Upper lobe of left lung (tissue), 6 donors: ENCODE measurements at regions not wholly inside any gene's neighbourhood (a gene's known extent, or its start where the extent isn't known, plus 50 kb on each side); places are given as distances from the start of the nearest gene placed in this dataset.

ENCODE experiments used
- ATAC-seq, 2 donors: fragments of 200-7000 bp; cut with Tn5 transposase; one replicate each; pipeline ENCODE4 v1.9.1; 2022; ENCODE audit warnings: mild to moderate bottlenecking in 2 of 2, moderate library complexity in 2 of 2; ENCODE audit not compliant: low FRiP score in 2 of 2
- DNase-seq, 2 donors: peaks; one replicate each; pipeline ENCODE4 v3.0.0-alpha.2; 2019 to 2020
- H3K27ac ChIP-seq, 4 donors: fragments of 200-600 bp; sonication (generic); one replicate each; pipeline ENCODE4 v1.5.1; 2016 to 2019
- H3K27me3 ChIP-seq, 4 donors: fragments of 200-600 bp; sonication (generic); one replicate each; pipeline ENCODE4 v1.5.1; 2017 to 2019
- H3K36me3 ChIP-seq, 4 donors: fragments of 200-600 bp; sonication (generic); one replicate each; pipeline ENCODE4 v1.5.1; 2016 to 2019
- H3K4me1 ChIP-seq, 4 donors: fragments of 200-600 bp; sonication (generic); one replicate each; pipeline ENCODE4 v1.5.1; 2018 to 2019
- H3K4me3 ChIP-seq, 4 donors: fragments of 200-600 bp; sonication (generic); one replicate each; pipeline ENCODE4 v1.5.1; 2017 to 2019; ENCODE audit warnings: mild to moderate bottlenecking in 2 of 4, moderate library complexity in 1 of 4
- H3K9me3 ChIP-seq, 4 donors: fragments of 200-600 bp; sonication (generic); one replicate each; pipeline ENCODE4 v1.5.1; 2018 to 2019
- EP300 ChIP-seq, 4 donors: sonication (generic); formaldehyde crosslinking; IDR thresholded peaks; one replicate each; pipeline ENCODE4 v1.5.1; 2017; ENCODE audit warnings: antibody characterized with exemption in 4 of 4, control low read depth in 2 of 4
- POLR2A ChIP-seq, 4 donors: fragments of 450-650 bp; IDR thresholded peaks; one replicate each; pipeline ENCODE4 v1.5.1; 2016 to 2017; ENCODE audit warnings: antibody characterized with exemption in 4 of 4, mild to moderate bottlenecking in 2 of 4
- POLR2AphosphoS5 ChIP-seq, 2 donors: sonication (generic); formaldehyde crosslinking; IDR thresholded peaks; one replicate each; pipeline ENCODE4 v1.5.1; 2017; ENCODE audit warnings: antibody characterized with exemption in 2 of 2
- WGBS, 2 donors: methylation state at CpG; one replicate each; pipeline ENCODE4 v1.1.5; 2017 to 2018; 5-methylcytosine and 5-hydroxymethylcytosine counted together
- TF ChIP-seq, protein P1 (sequence below), 6 experiments: fragments of 450-650 bp in 4 of 6; fragments of 200-600 bp in 2 of 6; sonication (generic) in 2 of 6; IDR thresholded peaks; one replicate each; pipeline ENCODE4 v1.5.1; 2016 to 2019; ENCODE audit warnings: antibody characterized with exemption in 6 of 6
- donor health status: DM: no; HTN: no; CAD: no; lungs with moderate emphysema.
- donor health status: DM: no; HTN: yes; CAD: no; lungs with severe emphysema.

DNA sequence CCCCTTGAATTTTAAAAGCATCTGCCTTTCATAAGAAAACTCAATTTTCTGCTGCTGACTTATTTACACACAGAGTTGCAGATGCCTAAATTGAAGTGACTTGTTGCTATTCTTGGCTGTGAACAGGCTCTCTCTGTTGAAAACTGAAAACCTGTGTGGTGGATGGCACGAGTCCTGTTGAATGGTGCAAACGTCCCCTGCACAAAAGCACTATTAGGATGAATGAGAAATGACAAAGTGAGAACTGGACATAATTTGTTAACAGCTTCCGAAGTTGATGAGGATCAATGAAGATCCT, 201.7 kb upstream of the PREP start:
- no peaks in the 10 kb centered on the region for H3K9me3 ChIP-seq
- peaks cover 0 to 29% (median 26%) of the 10 kb centered on the region in 4 donors for H3K4me1 ChIP-seq
- H3K4me3 ChIP-seq: no peak overlapping the region
- H3K36me3 ChIP-seq: no peaks in the 10 kb centered on the region
- WGBS, 2 donors: 78 to 80% methylated on average over 3 of the region's 3 CpGs
- H3K27ac ChIP-seq: no peak overlapping the region
- no peaks in the 10 kb centered on the region for H3K27me3 ChIP-seq
- DNase-seq: no peak
- no peak for TF ChIP-seq POLR2AphosphoS5 (IDR thresholded peaks at IDR 0.05)
- no peak for ATAC-seq

DNA sequence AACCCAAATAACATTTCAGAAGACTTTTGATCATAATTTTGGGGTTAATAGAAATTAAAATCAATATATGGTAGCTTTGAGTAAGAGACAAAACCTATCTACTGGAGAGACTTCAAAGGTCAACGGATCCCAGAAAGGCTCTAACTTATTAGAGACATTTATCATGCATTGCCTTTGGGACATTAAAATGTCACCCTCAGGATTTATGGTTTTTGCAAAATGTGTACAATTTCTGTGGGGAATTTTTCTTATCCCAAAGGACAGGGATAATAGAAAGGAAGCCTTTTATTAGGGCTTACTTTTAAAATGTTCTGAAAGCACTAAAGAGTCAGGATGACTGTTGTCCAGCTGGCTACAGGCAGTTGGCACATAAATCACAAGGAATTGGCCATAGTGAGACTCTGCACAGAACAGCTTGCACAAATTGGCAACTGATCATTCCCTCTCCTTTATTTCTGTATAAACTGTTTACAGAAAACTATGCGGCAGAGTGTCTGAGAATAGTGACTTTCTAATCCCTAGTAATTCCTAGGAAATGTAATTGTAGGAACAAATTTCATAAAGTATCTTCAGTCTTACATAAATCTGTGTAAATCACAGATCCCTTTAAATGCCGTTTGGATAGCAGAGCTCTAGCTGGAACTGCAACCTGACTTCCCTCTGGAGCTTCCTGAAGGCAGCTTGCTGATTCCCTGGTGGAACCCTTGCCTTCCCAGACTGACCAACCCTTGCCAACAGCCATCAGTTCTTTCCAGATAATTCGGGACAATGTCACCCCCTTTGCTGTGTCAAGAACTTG, 201.1 kb upstream of the PREP start:
- Histone ChIP-seq H3K36me3 (no peaks in the 10 kb centered on the region), H3K27me3 (no peaks in the 10 kb centered on the region), H3K9me3 (no peaks in the 10 kb centered on the region), H3K27ac (no peak overlapping the region), H3K4me3 (no peak overlapping the region), H3K4me1 (peaks cover 0 to 32% (median 27%) of the 10 kb centered on the region in 4 donors)
- TF ChIP-seq POLR2AphosphoS5 (IDR thresholded peaks at IDR 0.05) (peak in 1 of 2 donors; percentile 6), EP300 (IDR thresholded peaks at IDR 0.05) (no peak), POLR2A (IDR thresholded peaks at IDR 0.05) (no peak)
- TF ChIP-seq, protein P1, sequence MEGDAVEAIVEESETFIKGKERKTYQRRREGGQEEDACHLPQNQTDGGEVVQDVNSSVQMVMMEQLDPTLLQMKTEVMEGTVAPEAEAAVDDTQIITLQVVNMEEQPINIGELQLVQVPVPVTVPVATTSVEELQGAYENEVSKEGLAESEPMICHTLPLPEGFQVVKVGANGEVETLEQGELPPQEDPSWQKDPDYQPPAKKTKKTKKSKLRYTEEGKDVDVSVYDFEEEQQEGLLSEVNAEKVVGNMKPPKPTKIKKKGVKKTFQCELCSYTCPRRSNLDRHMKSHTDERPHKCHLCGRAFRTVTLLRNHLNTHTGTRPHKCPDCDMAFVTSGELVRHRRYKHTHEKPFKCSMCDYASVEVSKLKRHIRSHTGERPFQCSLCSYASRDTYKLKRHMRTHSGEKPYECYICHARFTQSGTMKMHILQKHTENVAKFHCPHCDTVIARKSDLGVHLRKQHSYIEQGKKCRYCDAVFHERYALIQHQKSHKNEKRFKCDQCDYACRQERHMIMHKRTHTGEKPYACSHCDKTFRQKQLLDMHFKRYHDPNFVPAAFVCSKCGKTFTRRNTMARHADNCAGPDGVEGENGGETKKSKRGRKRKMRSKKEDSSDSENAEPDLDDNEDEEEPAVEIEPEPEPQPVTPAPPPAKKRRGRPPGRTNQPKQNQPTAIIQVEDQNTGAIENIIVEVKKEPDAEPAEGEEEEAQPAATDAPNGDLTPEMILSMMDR (IDR thresholded peaks at IDR 0.05): no peak
- ATAC-seq (peak in 1 of 2 donors; percentile 41), DNase-seq (no peak)
- WGBS, 2 donors: 57 to 60% methylated on average over 4 of the region's 4 CpGs

DNA sequence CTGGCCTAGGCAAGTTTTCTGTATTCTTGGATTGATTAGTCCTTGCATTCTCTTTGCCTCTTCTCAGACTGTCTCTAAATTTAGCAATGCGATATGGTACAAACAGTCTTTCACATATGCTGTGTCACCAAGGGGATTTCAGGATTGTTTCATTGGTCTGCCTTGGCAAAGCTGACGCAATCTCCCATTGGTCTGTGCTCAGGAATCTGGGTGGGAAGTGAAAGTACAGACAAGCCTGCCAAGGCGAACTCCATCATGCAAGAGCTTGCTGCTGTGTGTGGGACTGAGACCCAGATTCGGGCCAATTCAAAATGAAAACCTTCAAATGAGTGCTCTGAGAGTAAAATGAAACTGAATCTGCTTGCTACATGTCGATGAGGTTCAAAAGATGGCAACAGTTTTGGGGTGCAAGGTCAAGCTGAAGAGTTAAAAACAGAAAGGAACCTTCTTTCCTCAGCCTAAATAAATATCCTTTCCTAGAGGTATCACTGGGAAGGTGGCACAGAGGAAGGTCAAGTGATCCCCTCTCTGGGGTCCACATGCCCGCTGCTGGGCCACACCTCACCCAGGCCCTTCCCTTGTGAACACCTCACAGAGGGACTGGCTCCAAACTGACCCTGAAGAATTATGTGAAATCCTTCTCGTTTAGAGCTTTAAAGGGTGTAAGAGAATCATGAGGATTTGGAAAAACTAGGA, 198.8 kb upstream of the PREP start:
- ATAC-seq (peak; percentile 59 to 95), DNase-seq (peak in 1 of 2 donors; percentile 75)
- TF ChIP-seq, protein P1 (IDR thresholded peaks at IDR 0.05): no peak
- TF ChIP-seq EP300 (IDR thresholded peaks at IDR 0.05) (peak in 2 of 4 donors; percentile 74 to 78), POLR2AphosphoS5 (IDR thresholded peaks at IDR 0.05) (peak; percentile 78 to 83)
- Histone ChIP-seq H3K4me3 (no peak overlapping the region), H3K36me3 (no peaks in the 10 kb centered on the region), H3K27ac (peak overlapping the region; percentile 54 to 76 (median 68)), H3K4me1 (peaks cover 0 to 29% (median 25%) of the 10 kb centered on the region in 4 donors), H3K27me3 (no peaks in the 10 kb centered on the region), H3K9me3 (no peaks in the 10 kb centered on the region)
- 50 to 53% methylated on average over 7 of the region's 7 CpGs for WGBS, 2 donors

DNA sequence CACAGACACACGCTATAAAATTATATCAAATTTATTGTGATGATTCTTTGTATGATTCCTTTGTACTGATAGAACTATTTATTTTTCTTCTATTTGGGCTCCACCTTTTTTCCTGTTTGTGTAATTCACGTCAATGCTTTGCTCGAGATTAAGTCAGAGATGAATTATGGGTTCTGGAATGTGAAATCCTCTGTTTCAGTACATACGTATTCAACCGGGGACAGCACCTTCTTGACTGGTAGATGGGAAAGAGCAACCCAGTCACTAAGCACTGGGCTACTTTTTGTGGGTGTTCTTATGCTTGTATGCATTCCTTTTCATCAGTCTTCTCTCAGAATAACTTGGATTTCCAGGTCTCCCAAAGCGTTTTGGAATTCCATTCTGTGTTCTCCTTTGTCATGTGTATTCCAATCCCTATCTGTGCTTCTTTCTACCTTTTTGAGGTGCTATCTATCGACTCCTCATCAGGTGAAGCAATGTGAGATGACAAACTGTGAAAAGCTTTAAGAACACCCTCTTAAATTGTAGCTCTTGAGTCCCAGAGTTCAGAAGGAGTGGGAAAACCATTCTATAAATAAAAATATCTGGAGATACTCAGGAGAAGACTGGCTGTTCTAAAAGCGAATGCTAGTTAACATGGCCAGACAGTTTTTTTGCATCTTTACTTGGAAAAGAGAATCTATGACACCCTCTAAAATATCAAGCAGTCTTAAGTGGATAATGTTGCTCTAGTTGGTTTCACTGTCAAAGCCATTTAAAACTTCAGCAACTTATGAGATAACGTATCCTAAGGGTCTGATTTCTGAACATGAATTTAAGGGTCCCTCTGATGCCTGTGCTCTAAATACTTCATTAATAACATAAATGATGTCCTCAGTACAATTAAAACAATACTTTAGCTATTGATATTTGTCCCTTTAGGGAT, 197.7 kb upstream of the PREP start:
- Histone ChIP-seq H3K27ac (peak overlapping the region; percentile 54 to 76 (median 68)), H3K4me3 (no peak overlapping the region), H3K36me3 (no peaks in the 10 kb centered on the region), H3K4me1 (peaks cover 0 to 33% (median 25%) of the 10 kb centered on the region in 4 donors), H3K27me3 (no peaks in the 10 kb centered on the region), H3K9me3 (no peaks in the 10 kb centered on the region)
- WGBS, 2 donors: 71 to 77% methylated on average over 9 of the region's 9 CpGs
- DNase-seq: no peak
- ATAC-seq: no peak
- TF ChIP-seq EP300 (IDR thresholded peaks at IDR 0.05) (peak in 1 of 4 donors; percentile 27), POLR2AphosphoS5 (IDR thresholded peaks at IDR 0.05) (no peak)

DNA sequence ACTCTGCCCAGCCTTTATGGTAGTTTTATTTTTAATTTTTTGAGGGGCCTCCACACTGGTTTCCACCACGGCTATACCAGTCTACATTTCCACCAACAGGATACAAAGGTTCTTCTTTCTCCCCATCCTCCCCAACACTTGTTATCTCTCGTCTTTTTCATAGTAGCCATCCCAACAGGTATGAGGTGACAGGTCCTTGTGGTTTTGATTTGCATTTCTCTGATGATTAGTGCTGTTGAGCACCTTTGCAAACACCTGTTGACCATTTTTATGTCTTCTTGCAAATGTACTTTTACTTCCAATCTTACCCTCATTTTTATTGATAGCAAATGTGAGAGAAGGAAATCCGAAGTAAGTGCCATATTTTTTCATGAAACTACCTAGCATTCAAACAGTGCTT, 195.4 kb upstream of the PREP start:
- H3K36me3 ChIP-seq: no peaks in the 10 kb centered on the region
- no peak for DNase-seq
- no peak for ATAC-seq
- H3K4me1 ChIP-seq: peaks cover 11 to 39% (median 32%) of the 10 kb centered on the region in 4 donors
- TF ChIP-seq POLR2AphosphoS5 (IDR thresholded peaks at IDR 0.05) (no peak), EP300 (IDR thresholded peaks at IDR 0.05) (no peak), POLR2A (IDR thresholded peaks at IDR 0.05) (no peak)
- TF ChIP-seq, protein P1 (IDR thresholded peaks at IDR 0.05): no peak
- H3K27ac ChIP-seq: no peak overlapping the region
- no peak overlapping the region for H3K4me3 ChIP-seq
- no peaks in the 10 kb centered on the region for H3K9me3 ChIP-seq
- H3K27me3 ChIP-seq: no peaks in the 10 kb centered on the region
- 93 to 100% methylated on average over 3 of the region's 3 CpGs for WGBS, 2 donors
